ENCODE measurements at regions not wholly inside any gene's neighbourhood (a gene's known extent, or its start where the extent isn't known, plus 50 kb on each side); places are given as distances from the start of the nearest gene placed in this dataset.

DNA sequence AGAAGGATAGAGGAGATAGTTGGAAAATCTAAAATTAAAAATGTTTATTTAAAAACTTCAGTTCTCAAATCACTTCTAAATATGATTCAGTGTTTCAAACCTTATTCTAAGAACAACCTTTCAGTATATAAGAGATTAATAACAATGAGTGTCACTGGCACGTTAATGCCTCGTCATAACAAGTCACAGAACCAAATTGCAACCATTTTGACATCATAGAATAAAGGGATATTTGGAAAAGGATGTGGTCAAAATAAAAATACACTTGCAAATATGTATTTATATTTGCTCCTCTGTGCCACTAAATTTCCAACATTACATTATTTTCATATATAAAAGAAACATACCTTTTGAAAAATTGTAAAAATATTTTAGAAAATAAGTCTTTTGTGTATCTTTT is 1090.6 kb downstream of the SUCLG1 start:
- TF ChIP-seq EZH2phosphoT487 (IDR thresholded peaks at IDR 0.05; ENCODE audit: borderline replicate concordance) (no peak), CTCF (conservative IDR thresholded peaks at IDR 0.05; ENCODE audit: low read length) (no peak)

Measured in Loucy (cell line).